ENCODE measurements at regions not wholly inside any gene's neighbourhood (a gene's known extent, or its start where the extent isn't known, plus 50 kb on each side); places are given as distances from the start of the nearest gene placed in this dataset.

GRCh38 chr2:236944561-236944960 is 141.1 kb upstream of the COPS8 start:
- H3K4me1 ChIP-seq (ENCODE audit: control insufficient read depth, insufficient read depth, low read length): no peaks in the 10 kb centered on the region
- H3K36me3 ChIP-seq (ENCODE audit: control insufficient read depth, insufficient read depth, low read length): no peaks in the 10 kb centered on the region
- no CpG with 5 or more reads among the region's 7 CpGs for WGBS (ENCODE audit: insufficient coverage, low lambda C conversion rate)
- no peak for DNase-seq
- no peak overlapping the region for H3K27ac ChIP-seq (ENCODE audit: low read length)
- no peaks in the 10 kb centered on the region for H3K27me3 ChIP-seq (ENCODE audit: control insufficient read depth, insufficient read depth, low read length)
- no peaks in the 10 kb centered on the region for H3K9me3 ChIP-seq (ENCODE audit: control insufficient read depth, low read depth, low read length)
- H3K4me3 ChIP-seq (ENCODE audit: low read length): no peak overlapping the region

- Histone ChIP-seq H3K27ac (ENCODE audit: low read length) (no peak overlapping the region), H3K4me3 (ENCODE audit: low read length) (no peak overlapping the region), H3K27me3 (ENCODE audit: control insufficient read depth, insufficient read depth, low read length) (no peaks in the 10 kb centered on the region), H3K9me3 (ENCODE audit: control insufficient read depth, low read depth, low read length) (no peaks in the 10 kb centered on the region), H3K36me3 (ENCODE audit: control insufficient read depth, insufficient read depth, low read length) (no peaks in the 10 kb centered on the region), H3K4me1 (ENCODE audit: control insufficient read depth, insufficient read depth, low read length) (no peaks in the 10 kb centered on the region)
- no peak for DNase-seq
- WGBS (ENCODE audit: insufficient coverage, low lambda C conversion rate): no CpG with 5 or more reads among the region's 6 CpGs
These were observed 140.2 kb upstream of the COPS8 start for GRCh38 chr2:236945431-236946016.

GRCh38 chr2:236946871-236947270 is 138.8 kb upstream of the COPS8 start:
- no peak for DNase-seq
- H3K9me3 ChIP-seq (ENCODE audit: control insufficient read depth, low read depth, low read length): no peaks in the 10 kb centered on the region
- H3K4me3 ChIP-seq (ENCODE audit: low read length): no peak overlapping the region
- no peaks in the 10 kb centered on the region for H3K27me3 ChIP-seq (ENCODE audit: control insufficient read depth, insufficient read depth, low read length)
- no peak overlapping the region for H3K27ac ChIP-seq (ENCODE audit: low read length)
- WGBS (ENCODE audit: insufficient coverage, low lambda C conversion rate): no CpG with 5 or more reads among the region's 4 CpGs
- H3K4me1 ChIP-seq (ENCODE audit: control insufficient read depth, insufficient read depth, low read length): no peaks in the 10 kb centered on the region
- no peaks in the 10 kb centered on the region for H3K36me3 ChIP-seq (ENCODE audit: control insufficient read depth, insufficient read depth, low read length)

GRCh38 chr2:236947294-236947693 is 138.4 kb upstream of the COPS8 start:
- Histone ChIP-seq H3K36me3 (ENCODE audit: control insufficient read depth, insufficient read depth, low read length) (no peaks in the 10 kb centered on the region), H3K27ac (ENCODE audit: low read length) (no peak overlapping the region), H3K27me3 (ENCODE audit: control insufficient read depth, insufficient read depth, low read length) (no peaks in the 10 kb centered on the region), H3K9me3 (ENCODE audit: control insufficient read depth, low read depth, low read length) (no peaks in the 10 kb centered on the region), H3K4me3 (ENCODE audit: low read length) (no peak overlapping the region), H3K4me1 (ENCODE audit: control insufficient read depth, insufficient read depth, low read length) (no peaks in the 10 kb centered on the region)
- no peak for DNase-seq
- no CpG with 5 or more reads among the region's 3 CpGs for WGBS (ENCODE audit: insufficient coverage, low lambda C conversion rate)

- H3K27ac ChIP-seq (ENCODE audit: low read length): no peak overlapping the region
- no peak for DNase-seq
- WGBS (ENCODE audit: insufficient coverage, low lambda C conversion rate): no CpG with 5 or more reads among the region's 9 CpGs
- H3K4me1 ChIP-seq (ENCODE audit: control insufficient read depth, insufficient read depth, low read length): no peaks in the 10 kb centered on the region
- no peaks in the 10 kb centered on the region for H3K36me3 ChIP-seq (ENCODE audit: control insufficient read depth, insufficient read depth, low read length)
- no peak overlapping the region for H3K4me3 ChIP-seq (ENCODE audit: low read length)
- H3K27me3 ChIP-seq (ENCODE audit: control insufficient read depth, insufficient read depth, low read length): no peaks in the 10 kb centered on the region
- no peaks in the 10 kb centered on the region for H3K9me3 ChIP-seq (ENCODE audit: control insufficient read depth, low read depth, low read length)
These were observed 137.8 kb upstream of the COPS8 start for GRCh38 chr2:236947896-236948295.

- WGBS (ENCODE audit: insufficient coverage, low lambda C conversion rate): 88% methylated on average over 2 of the region's 20 CpGs
- Histone ChIP-seq H3K36me3 (ENCODE audit: control insufficient read depth, insufficient read depth, low read length) (no peaks in the 10 kb centered on the region), H3K9me3 (ENCODE audit: control insufficient read depth, low read depth, low read length) (no peaks in the 10 kb centered on the region), H3K27me3 (ENCODE audit: control insufficient read depth, insufficient read depth, low read length) (no peaks in the 10 kb centered on the region), H3K4me3 (ENCODE audit: low read length) (no peak overlapping the region), H3K4me1 (ENCODE audit: control insufficient read depth, insufficient read depth, low read length) (no peaks in the 10 kb centered on the region), H3K27ac (ENCODE audit: low read length) (no peak overlapping the region)
- DNase-seq: no peak
These were observed 136.4 kb upstream of the COPS8 start for GRCh38 chr2:236949089-236949905.

- H3K36me3 ChIP-seq (ENCODE audit: control insufficient read depth, insufficient read depth, low read length): no peaks in the 10 kb centered on the region
- no CpG with 5 or more reads among the region's 3 CpGs for WGBS (ENCODE audit: insufficient coverage, low lambda C conversion rate)
- no peak overlapping the region for H3K4me3 ChIP-seq (ENCODE audit: low read length)
- H3K4me1 ChIP-seq (ENCODE audit: control insufficient read depth, insufficient read depth, low read length): peaks cover 15% of the 10 kb centered on the region
- no peaks in the 10 kb centered on the region for H3K27me3 ChIP-seq (ENCODE audit: control insufficient read depth, insufficient read depth, low read length)
- H3K9me3 ChIP-seq (ENCODE audit: control insufficient read depth, low read depth, low read length): no peaks in the 10 kb centered on the region
- H3K27ac ChIP-seq (ENCODE audit: low read length): no peak overlapping the region
- DNase-seq: no peak
These were observed 133.7 kb upstream of the COPS8 start for GRCh38 chr2:236951830-236952475.

- H3K27ac ChIP-seq (ENCODE audit: low read length): no peak overlapping the region
- no peaks in the 10 kb centered on the region for H3K36me3 ChIP-seq (ENCODE audit: control insufficient read depth, insufficient read depth, low read length)
- H3K4me1 ChIP-seq (ENCODE audit: control insufficient read depth, insufficient read depth, low read length): peaks cover 15% of the 10 kb centered on the region
- H3K27me3 ChIP-seq (ENCODE audit: control insufficient read depth, insufficient read depth, low read length): no peaks in the 10 kb centered on the region
- no peak overlapping the region for H3K4me3 ChIP-seq (ENCODE audit: low read length)
- H3K9me3 ChIP-seq (ENCODE audit: control insufficient read depth, low read depth, low read length): no peaks in the 10 kb centered on the region
- DNase-seq: no peak
- WGBS (ENCODE audit: insufficient coverage, low lambda C conversion rate): no CpG with 5 or more reads among the region's 3 CpGs
These were observed 131.0 kb upstream of the COPS8 start for GRCh38 chr2:236954641-236955040.

- Histone ChIP-seq H3K4me1 (ENCODE audit: control insufficient read depth, insufficient read depth, low read length) (peaks cover 15% of the 10 kb centered on the region), H3K27ac (ENCODE audit: low read length) (peak overlapping the region; percentile 24), H3K36me3 (ENCODE audit: control insufficient read depth, insufficient read depth, low read length) (no peaks in the 10 kb centered on the region), H3K4me3 (ENCODE audit: low read length) (no peak overlapping the region), H3K9me3 (ENCODE audit: control insufficient read depth, low read depth, low read length) (peaks cover 1% of the 10 kb centered on the region), H3K27me3 (ENCODE audit: control insufficient read depth, insufficient read depth, low read length) (no peaks in the 10 kb centered on the region)
- DNase-seq: peak in 1 of 2 donors; percentile 30
- WGBS (ENCODE audit: insufficient coverage, low lambda C conversion rate): 17% methylated on average over 1 of the region's 6 CpGs
These were observed 130.1 kb upstream of the COPS8 start for GRCh38 chr2:236955521-236956030.

GRCh38 chr2:236956031-236956618 is 129.6 kb upstream of the COPS8 start:
- Histone ChIP-seq H3K27me3 (ENCODE audit: control insufficient read depth, insufficient read depth, low read length) (no peaks in the 10 kb centered on the region), H3K4me1 (ENCODE audit: control insufficient read depth, insufficient read depth, low read length) (peaks cover 15% of the 10 kb centered on the region), H3K36me3 (ENCODE audit: control insufficient read depth, insufficient read depth, low read length) (no peaks in the 10 kb centered on the region), H3K4me3 (ENCODE audit: low read length) (no peak overlapping the region), H3K9me3 (ENCODE audit: control insufficient read depth, low read depth, low read length) (peaks cover 3% of the 10 kb centered on the region), H3K27ac (ENCODE audit: low read length) (peak overlapping the region; percentile 24)
- DNase-seq: peak in 1 of 2 donors; percentile 68
- WGBS (ENCODE audit: insufficient coverage, low lambda C conversion rate): 0% methylated on average over 2 of the region's 7 CpGs
